HFF-Myc (cell line): ENCODE measurements at regions not wholly inside any gene's neighbourhood (a gene's known extent, or its start where the extent isn't known, plus 50 kb on each side); places are given as distances from the start of the nearest gene placed in this dataset.

ENCODE experiments used
- DNase-seq: peaks from one replicate; pipeline ENCODE4 v3.0.0-alpha.2; 2011; ENCODE audit warnings: low read depth; ENCODE audit errors: extremely low read depth
- H3K4me3 ChIP-seq: replicated peaks from 2 replicates; pipeline ENCODE4 v1.5.1; 2011; ENCODE audit warnings: low read depth, mild to moderate bottlenecking, control low read depth, low read length
- CTCF ChIP-seq: IDR thresholded peaks from 2 replicates; pipeline ENCODE4 v1.5.1; 2012; ENCODE audit warnings: mild to moderate bottlenecking, low read depth, low read length, control low read depth; ENCODE audit errors: missing control alignments

GRCh38 chr5:158478139-158478538 is 619.2 kb upstream of the CLINT1 start:
- TF ChIP-seq CTCF = no peak
- no peak overlapping the region for H3K4me3 ChIP-seq
- DNase-seq = no peak

GRCh38 chr5:158477214-158477613 is 618.3 kb upstream of the CLINT1 start:
- DNase-seq = no peak
- no peak overlapping the region for H3K4me3 ChIP-seq
- no peak for TF ChIP-seq CTCF

GRCh38 chr5:158473016-158473635 is 614.2 kb upstream of the CLINT1 start:
- TF ChIP-seq CTCF = no peak
- DNase-seq = no peak
- H3K4me3 ChIP-seq = no peak overlapping the region

GRCh38 chr5:158471535-158471924 is 612.6 kb upstream of the CLINT1 start:
- DNase-seq = no peak
- no peak for TF ChIP-seq CTCF
- H3K4me3 ChIP-seq = no peak overlapping the region

GRCh38 chr5:158470764-158471534 is 612.0 kb upstream of the CLINT1 start:
- no peak for TF ChIP-seq CTCF
- H3K4me3 ChIP-seq = no peak overlapping the region
- DNase-seq = no peak

- DNase-seq = no peak
- TF ChIP-seq CTCF = no peak
Observed at GRCh38 chr5:158468444-158468843, 609.5 kb upstream of the CLINT1 start.

More at GRCh38 chr5:158468444-158468843, 609.5 kb upstream of the CLINT1 start:
- H3K4me3 ChIP-seq = no peak overlapping the region
